A673 (cell line): ENCODE measurements at regions not wholly inside any gene's neighbourhood (a gene's known extent, or its start where the extent isn't known, plus 50 kb on each side); places are given as distances from the start of the nearest gene placed in this dataset.

Source experiments
- CTCF ChIP-seq: fragments of 300-800, 200-600 bp; sonication (generic); conservative IDR thresholded peaks from 2 replicates; pipeline ENCODE4 v1.5.1; 2017; ENCODE audit warnings: low read depth, mild to moderate bottlenecking, antibody characterized with exemption, low read length, moderate library complexity, mixed read lengths
- EZH2 ChIP-seq: fragments of 200-600 bp; sonication (generic); IDR thresholded peaks from 2 replicates; pipeline ENCODE4 v1.6.1; 2017; ENCODE audit warnings: borderline replicate concordance, low read depth, mild to moderate bottlenecking, mixed read lengths, antibody characterized with exemption, low read length; ENCODE audit not compliant: poor library complexity, severe bottlenecking

DNA sequence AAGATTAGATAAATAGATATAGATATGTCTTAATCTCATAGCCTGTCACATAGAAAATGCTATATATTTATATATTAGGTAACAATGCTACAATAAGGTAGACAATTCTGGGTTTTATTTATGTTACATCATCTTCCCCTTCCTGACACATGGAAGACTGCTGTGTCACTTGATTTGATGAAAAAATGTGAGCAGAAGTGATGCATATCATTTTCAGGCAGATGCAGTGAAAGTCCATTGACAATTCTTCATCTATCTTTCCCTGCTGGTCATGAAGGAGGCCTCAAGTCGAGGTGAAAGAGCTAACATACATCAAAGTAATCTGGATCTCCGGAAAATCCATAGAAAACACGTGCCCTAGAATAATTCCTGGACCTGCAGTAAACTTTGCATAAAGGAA lies 57.8 kb upstream of the CHD1 start:
- TF ChIP-seq EZH2, result no peak
- no peak for TF ChIP-seq CTCF
